Endothelial cell of umbilical vein (primary cell): ENCODE measurements at regions not wholly inside any gene's neighbourhood (a gene's known extent, or its start where the extent isn't known, plus 50 kb on each side); places are given as distances from the start of the nearest gene placed in this dataset.
"Not testable (repeated sequence)": the region's sequence is repeated elsewhere in the genome, so short reads cannot be mapped to it uniquely, and the experiment has no call there.

ENCODE experiments used
- BruUV-seq: library from RNA; stranded (reverse); fragments of 400-500 nt; replicated peaks from 2 replicates; lab custom pipeline; 2021; lab: Mats Ljungman, UMichigan
- CTCF ChIA-PET: fragments of 300-600, 350-600 bp; sonication (Branson Sonifier 250); formaldehyde crosslinking; loops from one replicate; lab custom pipeline; 2021; ENCODE audit warnings: antibody characterized with exemption, inconsistent platforms; lab: Charles Lee
- POLR2A ChIA-PET: fragments of 300-600, 350-600 bp; sonication (Branson Sonifier 250); formaldehyde crosslinking; loops from one replicate; lab custom pipeline; 2021; ENCODE audit warnings: antibody characterized with exemption, inconsistent platforms; lab: Charles Lee
- DNase-seq: peaks from one replicate; pipeline ENCODE4 v3.0.0-alpha.2; 2011; ENCODE audit warnings: low read depth, low spot score
- FAIRE-seq: peaks from 2 replicates; lab custom pipeline; 2011; peaks lifted over from hg19 to GRCh38; lab: Jason Lieb, UNC
- H2AFZ ChIP-seq: 2 replicates; pipeline ENCODE4 v1.6.0; 2012; ENCODE audit warnings: low read depth, low read length, control low read depth, inconsistent platforms
- H3K27ac ChIP-seq: 2 replicates; pipeline ENCODE4 v1.5.1; 2011; ENCODE audit warnings: low read depth, mild to moderate bottlenecking, control low read depth, low read length, moderate library complexity; ENCODE audit not compliant: insufficient read depth
- H3K27me3 ChIP-seq, 2 experiments: 2 replicates each; pipeline versions ENCODE4 v1.6.0 to v1.6.1; 2011; ENCODE audit warnings: low read length in 2 of 2, mixed read lengths in 1 of 2; ENCODE audit not compliant: control insufficient read depth in 2 of 2, insufficient read depth in 2 of 2
- H3K36me3 ChIP-seq, 2 experiments: 2 replicates in 1 of 2; 3 replicates in 1 of 2; pipeline ENCODE4 v1.5.1; 2011; ENCODE audit warnings: low read length in 2 of 2, mild to moderate bottlenecking in 1 of 2, moderate library complexity in 1 of 2; ENCODE audit not compliant: control insufficient read depth in 2 of 2, insufficient read depth in 2 of 2; ENCODE audit errors: extremely low read depth in 1 of 2
- H3K4me1 ChIP-seq: 3 replicates; pipeline ENCODE4 v1.5.1; 2011; ENCODE audit warnings: mild to moderate bottlenecking, low read length; ENCODE audit not compliant: control insufficient read depth, insufficient read depth; ENCODE audit errors: extremely low read depth
- H3K4me2 ChIP-seq: 2 replicates; pipeline ENCODE4 v1.6.1; 2011; ENCODE audit warnings: low read length, control low read depth, mixed read lengths; ENCODE audit not compliant: insufficient read depth
- H3K4me3 ChIP-seq, 3 experiments: fragments of 200-600 bp in 1 of 3; sonication (generic), shearing (Covaris generic) in 1 of 3; replicated peaks in 1 of 3; 2 replicates each; pipeline ENCODE4 v1.5.1; 2011 to 2016; ENCODE audit warnings: control low read depth in 3 of 3, low read length in 3 of 3, mild to moderate bottlenecking in 2 of 3, inconsistent platforms in 1 of 3, low read depth in 1 of 3, moderate library complexity in 1 of 3; ENCODE audit not compliant: insufficient read depth in 1 of 3
- H3K79me2 ChIP-seq: 2 replicates; pipeline ENCODE4 v1.6.0; 2012; ENCODE audit warnings: low read length, inconsistent platforms; ENCODE audit not compliant: control insufficient read depth, insufficient read depth
- H3K9ac ChIP-seq: replicated peaks from 2 replicates; pipeline ENCODE3; 2011; ENCODE audit warnings: low read length, control low read depth; ENCODE audit not compliant: insufficient read depth; ENCODE audit errors: extremely low read depth
- H3K9me1 ChIP-seq: replicated peaks from 3 replicates; pipeline ENCODE4 v1.6.0; 2011; ENCODE audit warnings: mild to moderate bottlenecking, low read length; ENCODE audit not compliant: control insufficient read depth, insufficient read depth; ENCODE audit errors: extremely low read depth
- H3K9me3 ChIP-seq: replicated peaks from 2 replicates; pipeline ENCODE4 v1.5.1; 2012; ENCODE audit warnings: low read length, inconsistent platforms; ENCODE audit not compliant: control insufficient read depth, insufficient read depth
- H4K20me1 ChIP-seq: replicated peaks from 2 replicates; pipeline ENCODE3; 2011; ENCODE audit warnings: mild to moderate bottlenecking, low read length; ENCODE audit not compliant: control insufficient read depth, insufficient read depth; ENCODE audit errors: extremely low read depth
- MYC ChIP-seq: IDR thresholded peaks from one replicate; pipeline ENCODE4 v1.6.1; 2011; ENCODE audit warnings: mild to moderate bottlenecking, low read depth, low read length
- dilution Hi-C: fragments of 300-500 bp; cut with MboI; formaldehyde crosslinking; loops from one replicate; pipeline ENCODE4 v1.15.0; 2019; ENCODE audit warnings: low sequenced_read_pairs; ENCODE audit not compliant: extremely low pct_ligation_motif_present
- intact Hi-C: fragments of 100-400 bp; cut with micrococcal nuclease; formaldehyde crosslinking; loops from one replicate; pipeline ENCODE4 v1.10.0; 2022

DNA sequence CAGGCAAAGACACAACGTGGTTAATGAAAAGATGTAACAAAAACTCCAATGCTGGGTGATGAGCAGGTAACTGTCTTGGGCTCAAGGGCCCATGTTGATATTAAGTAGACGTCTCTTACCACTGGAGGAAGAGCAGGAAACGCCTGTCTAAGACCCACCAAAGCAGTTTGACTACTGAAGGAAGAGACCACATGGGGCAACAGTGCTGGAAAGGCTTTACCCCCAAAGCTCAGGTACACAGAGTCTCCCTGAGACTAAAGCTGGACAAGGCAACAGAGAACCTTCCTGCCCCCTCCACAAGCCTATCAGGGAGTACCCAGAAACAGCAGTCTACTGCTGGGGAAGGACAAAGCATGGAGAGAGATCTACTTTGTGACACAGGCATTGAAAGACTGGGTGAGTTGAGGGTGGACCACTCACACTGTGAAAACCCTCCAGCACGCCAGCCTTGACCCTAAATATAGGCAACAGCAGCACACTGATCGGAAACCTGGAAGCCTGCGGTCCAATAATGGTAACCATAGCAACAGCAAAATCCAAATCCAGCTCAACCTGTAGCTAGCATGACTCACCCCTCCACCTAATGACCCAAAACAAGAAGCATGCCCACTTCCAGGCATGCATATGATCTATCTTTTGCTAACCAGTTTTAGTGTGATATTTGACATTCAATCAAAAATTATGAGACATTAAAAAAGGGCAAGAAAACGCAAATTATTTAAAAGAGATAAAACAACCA is 270.5 kb upstream of the SDK2 start:
- no peak for TF ChIP-seq MYC
- BruUV-seq = no TSS peak
- H3K9me1 ChIP-seq = no peaks in the 10 kb centered on the region
- dilution Hi-C loops (no loop called here), intact Hi-C loops (no loop called here)
- H3K9me3 ChIP-seq = no peaks in the 10 kb centered on the region
- no peak overlapping the region for H3K27ac ChIP-seq
- no peaks in the 10 kb centered on the region for H4K20me1 ChIP-seq
- no peak overlapping the region for H2AFZ ChIP-seq
- no peak overlapping the region for H3K4me3 ChIP-seq
- no peak overlapping the region for H3K4me2 ChIP-seq
- no peaks in the 10 kb centered on the region for H3K4me1 ChIP-seq
- CTCF ChIA-PET = no interaction called here
- H3K9ac ChIP-seq = no peak overlapping the region
- DNase-seq (no peak), FAIRE-seq (no peak)
- no peaks in the 10 kb centered on the region for H3K79me2 ChIP-seq
- POLR2A ChIA-PET = no interaction called here
- H3K27me3 ChIP-seq = no peaks in the 10 kb centered on the region
- H3K36me3 ChIP-seq = no peaks in the 10 kb centered on the region

DNA sequence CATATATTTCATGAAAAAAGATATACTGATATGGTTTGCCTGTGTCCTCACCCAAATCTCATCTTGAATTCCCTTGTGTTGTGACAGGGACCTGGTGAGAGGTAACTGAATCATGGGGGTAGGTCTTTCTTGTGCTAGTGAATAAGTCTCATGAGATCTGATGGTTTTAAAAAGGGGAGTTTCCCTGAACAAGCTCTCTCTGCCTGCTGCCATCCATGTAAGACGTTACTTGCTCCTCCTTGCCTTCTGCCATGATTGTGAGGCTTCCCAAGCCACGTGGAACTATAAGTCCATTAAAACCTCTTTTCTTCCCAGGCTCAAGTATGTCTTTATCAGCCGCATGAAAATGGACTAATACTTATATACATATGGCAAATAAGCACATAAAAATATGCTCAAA is 274.8 kb upstream of the SDK2 start:
- H3K27me3 ChIP-seq, H3K36me3 ChIP-seq, dilution Hi-C loops, H3K4me3 ChIP-seq, H3K9ac ChIP-seq, CTCF ChIA-PET, DNase-seq, intact Hi-C loops, BruUV-seq, H4K20me1 ChIP-seq, FAIRE-seq, H3K27ac ChIP-seq, H3K4me2 ChIP-seq, H3K4me1 ChIP-seq, H3K9me1 ChIP-seq, H3K9me3 ChIP-seq, POLR2A ChIA-PET, H3K79me2 ChIP-seq, H2AFZ ChIP-seq: not testable (repeated sequence)
